GM18909 (cell line): ENCODE measurements at regions not wholly inside any gene's neighbourhood (a gene's known extent, or its start where the extent isn't known, plus 50 kb on each side); places are given as distances from the start of the nearest gene placed in this dataset.
"Not testable (repeated sequence)": the region's sequence is repeated elsewhere in the genome, so short reads cannot be mapped to it uniquely, and the experiment has no call there.

Experiments
- ATAC-seq: cut with Tn5 transposase; IDR thresholded peaks from one replicate; pipeline ENCODE4 v1.9.1; 2021; ENCODE audit warnings: mild to moderate bottlenecking; ENCODE audit not compliant: unreplicated experiment, poor library complexity

DNA sequence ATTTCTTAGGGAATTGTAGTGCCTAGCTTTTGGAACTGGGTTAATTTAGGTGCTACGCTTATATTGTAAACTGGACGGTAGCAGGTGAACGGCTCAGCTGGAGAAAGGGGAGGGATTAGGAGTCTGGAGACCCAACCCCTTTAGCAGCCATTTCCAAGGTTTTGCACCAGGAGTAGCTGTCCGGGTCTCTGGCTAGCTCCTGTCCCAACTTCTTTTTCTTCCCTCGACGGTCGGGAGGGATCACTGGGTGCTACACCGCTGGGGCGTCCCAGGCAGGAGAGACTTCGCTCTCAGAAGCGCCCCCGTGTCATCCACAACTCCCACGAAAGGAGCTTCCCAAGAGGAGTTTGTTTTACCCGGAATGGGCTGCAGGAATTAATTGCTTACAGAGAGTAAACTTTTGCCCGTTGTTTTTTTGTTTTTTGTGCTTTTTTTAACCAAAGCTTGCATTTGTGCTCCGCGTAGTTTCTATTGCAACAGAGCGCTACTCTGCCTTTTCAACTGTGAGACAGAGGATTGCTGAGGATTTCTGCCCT lies 1640.9 kb upstream of the C9orf72 start:
- no peak for ATAC-seq

DNA sequence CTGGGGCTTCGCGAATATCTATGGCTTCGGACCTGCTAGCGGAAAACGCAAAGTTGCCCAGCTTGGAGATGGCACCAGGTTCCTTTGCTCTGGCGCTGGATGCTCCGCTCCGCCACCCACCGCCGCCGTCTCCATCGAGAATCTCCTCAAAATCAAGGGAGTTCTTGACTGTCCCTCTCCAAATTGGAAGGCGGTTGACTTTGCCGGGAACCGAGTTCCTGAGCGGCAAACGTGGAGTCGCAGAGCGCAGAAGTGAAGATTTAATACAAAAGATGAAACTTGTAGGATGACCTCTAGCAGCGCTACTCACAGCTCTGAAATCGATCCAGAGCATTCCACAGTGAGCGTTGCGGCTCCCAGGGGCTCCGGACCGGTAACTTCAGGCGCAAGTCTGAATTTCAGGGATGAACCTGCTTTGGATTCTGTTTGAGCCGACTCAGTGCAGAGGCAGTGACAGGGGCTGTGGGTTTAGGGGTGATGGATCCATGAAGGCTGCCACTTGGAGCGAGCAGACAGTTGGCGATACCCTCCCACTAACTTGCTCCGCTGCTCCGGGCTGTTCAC lies 1641.5 kb upstream of the C9orf72 start:
- ATAC-seq = no peak

DNA sequence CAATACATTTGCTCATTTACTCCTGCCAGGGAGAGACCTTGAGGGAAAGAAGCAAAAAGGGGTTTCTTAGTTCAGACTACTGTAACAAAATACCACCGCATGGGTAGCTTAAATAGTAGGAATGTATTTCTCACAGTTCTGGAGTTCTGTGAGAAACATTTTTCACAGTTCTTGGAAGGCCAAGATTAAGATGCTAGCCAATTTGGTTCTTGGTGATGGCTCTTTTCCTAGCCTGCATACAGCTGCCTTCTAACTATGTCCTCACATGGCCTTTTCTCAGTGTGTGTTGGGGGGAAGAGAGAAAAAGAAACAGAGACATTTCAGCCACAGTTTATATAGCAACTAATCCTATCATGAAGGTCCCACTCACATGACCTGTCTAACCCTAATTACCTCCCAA lies 1644.7 kb upstream of the C9orf72 start:
- no peak for ATAC-seq

DNA sequence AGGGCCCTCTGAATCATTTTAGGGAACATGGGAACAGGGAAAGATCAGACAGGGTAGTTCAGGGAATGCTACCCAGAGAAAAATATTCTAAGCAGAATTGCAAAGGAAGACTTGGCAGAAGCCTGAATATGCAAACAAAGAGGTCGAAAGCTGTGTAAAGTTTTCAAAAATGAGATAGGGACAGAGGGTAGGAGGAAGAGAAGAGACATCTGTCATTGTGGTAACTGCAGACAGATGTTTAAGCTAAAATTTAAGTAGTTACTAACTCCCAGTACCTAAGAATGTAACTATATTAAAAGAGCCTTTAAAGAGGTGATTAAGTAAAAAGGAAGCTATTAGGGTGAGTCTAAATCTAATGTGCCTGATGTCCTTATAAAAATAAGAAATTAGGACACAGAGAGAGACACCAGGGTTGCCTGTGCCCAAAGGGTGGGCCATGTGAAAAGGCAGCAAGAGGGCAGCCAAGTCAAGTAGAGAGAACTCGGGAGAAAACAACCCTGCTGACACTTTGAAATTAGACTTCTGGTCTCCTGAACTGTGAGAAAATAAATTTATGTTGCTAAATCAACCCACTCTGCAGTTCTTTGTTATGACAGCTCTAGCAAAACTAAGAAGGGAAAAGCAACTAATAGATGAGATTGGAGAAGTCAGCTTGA lies 1647.4 kb upstream of the C9orf72 start:
- no peak for ATAC-seq

DNA sequence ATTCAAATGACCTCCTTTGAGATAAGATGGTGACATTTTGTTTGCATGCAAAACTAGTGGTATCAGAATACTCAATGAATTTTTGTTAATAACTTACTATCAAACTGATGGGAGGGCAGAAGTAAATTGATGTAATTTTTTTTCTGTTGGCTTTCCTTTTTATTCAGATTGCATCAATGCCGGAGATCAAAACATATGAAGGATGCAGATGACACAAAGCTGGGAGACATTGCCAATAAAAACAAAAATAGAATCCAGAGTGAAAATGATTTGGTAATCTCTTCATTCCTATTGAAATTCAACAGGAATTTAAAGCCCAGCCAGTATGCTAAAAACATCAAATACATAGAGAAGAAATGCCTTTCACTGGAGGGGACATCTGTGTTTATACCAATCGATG lies 1655.3 kb upstream of the C9orf72 start:
- no peak for ATAC-seq

DNA sequence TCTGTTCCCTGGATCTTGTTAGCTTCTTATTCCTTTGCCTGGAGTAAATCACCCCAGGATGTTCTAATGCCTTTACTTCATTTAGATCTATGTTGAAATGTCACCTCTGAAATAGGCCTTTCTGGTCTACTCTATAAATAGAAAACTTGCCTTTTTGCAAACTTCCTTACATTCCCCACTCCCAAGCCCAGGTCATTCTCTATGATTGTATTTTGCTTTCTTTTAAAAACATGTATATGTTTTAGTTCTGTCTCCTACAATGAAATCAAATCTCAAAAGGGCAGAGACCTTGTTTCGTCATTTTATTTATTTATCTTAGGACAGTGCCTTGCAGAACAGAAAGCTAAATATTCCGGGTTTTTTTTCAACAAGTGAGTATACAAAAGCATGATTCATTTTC lies 1657.7 kb upstream of the C9orf72 start:
- ATAC-seq = no peak

DNA sequence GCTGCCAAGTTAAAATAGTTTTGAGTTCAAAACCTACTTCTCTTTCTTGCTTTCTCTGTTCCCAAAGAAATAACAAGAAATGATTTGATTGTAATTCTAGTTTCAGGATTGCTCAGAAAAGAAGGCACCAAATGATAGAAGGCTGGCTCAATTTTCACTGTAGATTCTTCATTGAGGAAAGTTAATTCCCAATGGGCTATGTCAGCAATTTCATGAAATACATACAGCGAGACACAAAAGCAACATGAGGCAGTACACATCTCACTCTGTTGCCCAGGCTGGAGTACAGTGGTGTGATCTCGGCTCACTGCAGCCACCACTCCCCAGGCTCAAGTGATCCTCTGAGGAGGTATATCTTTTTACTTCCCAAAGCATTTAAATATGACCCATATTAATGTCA lies 1659.9 kb upstream of the C9orf72 start:
- no peak for ATAC-seq

DNA sequence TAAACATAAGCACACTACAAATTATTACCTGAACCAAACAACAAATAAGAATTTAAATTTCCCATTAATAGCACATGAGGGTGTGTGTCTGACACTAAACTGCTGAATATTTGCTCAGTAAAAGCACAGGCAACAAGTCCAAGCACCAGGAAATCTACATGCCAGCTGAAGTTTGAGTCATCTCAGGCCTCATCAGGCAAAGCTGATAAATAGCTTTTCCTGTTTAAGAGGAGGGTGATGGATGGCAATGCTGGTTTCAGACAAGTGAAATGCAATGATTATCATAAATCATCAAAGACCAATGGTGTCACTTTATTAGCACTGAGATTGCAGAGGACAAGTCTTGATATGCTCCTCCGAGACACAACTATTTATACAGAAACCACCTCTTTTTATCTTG lies 1668.0 kb upstream of the C9orf72 start:
- no peak for ATAC-seq

DNA sequence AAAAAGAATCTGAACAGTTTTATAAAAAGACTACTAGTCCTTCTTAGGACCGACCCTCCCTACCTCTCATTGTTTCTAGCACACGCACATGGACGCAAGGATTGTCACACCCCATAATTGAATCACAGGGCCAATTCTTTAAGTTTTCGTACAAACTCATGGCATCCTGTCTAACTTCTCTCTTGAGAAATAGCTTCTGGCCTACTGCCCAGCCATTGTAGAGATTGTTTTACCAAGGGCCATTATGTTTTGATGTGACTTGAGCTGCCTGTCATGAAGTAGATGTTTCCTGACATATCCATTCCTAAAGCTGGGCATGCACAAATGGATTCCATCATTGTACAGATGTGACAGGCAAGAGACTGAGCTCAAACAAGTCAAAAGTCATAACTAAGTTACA lies 1672.1 kb upstream of the C9orf72 start:
- no peak for ATAC-seq

DNA sequence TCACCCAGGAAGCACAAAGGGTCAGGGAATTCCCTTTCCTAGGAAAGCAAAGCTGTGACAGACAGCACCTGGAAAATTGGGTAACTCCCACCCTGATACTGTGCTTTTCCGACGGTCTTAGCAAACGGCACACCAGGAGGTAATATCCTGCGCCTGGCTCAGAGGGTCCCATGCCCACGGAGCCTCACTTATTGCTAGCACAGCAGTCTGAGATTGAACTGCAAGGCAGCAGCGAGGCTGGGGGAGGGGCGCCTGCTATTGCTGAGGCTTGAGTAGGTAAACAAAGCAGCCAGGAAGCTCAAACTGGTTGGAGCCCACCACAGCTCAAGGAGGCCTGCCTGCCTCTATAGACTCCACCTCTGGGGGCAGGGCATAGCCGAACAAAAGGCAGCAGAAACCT lies 1697.1 kb upstream of the C9orf72 start:
- ATAC-seq = not testable (repeated sequence)

DNA sequence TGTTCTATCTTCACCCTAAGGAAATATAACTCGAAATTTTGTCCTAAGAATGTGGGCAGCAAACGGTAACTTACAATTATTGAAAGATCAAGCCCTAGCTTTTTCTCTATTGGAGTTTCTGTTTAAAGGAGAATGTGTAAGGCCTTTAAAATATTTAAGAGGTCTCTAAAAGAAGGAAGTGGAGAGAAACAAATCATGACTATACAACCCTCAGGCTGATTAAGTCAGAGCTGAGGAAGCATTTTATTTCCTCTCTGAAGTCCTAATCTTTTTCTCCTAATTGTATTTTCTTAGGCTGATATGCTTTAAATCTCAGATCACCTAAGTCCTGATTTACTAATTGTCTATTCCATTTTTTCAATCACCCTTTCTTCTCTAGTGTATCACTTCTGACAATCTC lies 1708.8 kb upstream of the C9orf72 start:
- ATAC-seq = no peak

DNA sequence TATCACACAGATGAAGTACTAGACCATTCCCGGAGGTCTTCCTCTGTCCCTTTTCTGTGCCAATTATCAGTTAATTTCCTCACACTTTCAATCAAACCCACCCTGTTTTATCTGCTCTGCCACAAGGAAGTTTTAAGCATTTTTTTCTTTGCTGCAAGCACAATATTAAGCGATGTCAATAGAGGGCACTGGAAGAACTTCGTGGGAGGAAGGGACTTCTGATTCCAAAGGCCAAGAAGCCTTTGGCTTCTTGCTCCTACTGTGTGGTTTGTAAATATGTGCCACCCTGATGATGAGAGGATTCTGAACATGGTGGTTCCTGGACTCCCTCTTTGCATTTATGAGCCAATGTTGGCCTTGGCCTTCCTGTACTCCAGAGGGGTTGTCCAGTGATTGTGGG lies 1712.5 kb upstream of the C9orf72 start:
- no peak for ATAC-seq

DNA sequence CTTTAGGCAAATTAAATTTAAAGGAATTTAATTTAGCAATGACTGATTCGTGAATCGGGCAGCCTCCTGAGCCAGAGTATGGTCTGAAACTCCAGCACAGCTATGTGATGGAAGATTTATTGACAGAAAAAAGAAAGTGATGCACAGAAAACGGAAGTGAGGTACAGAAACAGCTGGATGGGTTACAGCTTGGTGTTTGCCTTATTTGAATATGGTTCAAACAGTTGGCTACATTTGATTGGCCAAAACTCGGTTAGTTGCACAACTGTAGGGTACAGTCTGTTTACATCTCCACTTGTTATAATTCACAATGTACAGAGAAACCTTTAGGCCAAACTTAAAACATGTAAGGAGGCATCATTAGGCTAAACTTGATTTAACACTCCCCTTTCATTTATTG lies 1716.1 kb upstream of the C9orf72 start:
- ATAC-seq = no peak

DNA sequence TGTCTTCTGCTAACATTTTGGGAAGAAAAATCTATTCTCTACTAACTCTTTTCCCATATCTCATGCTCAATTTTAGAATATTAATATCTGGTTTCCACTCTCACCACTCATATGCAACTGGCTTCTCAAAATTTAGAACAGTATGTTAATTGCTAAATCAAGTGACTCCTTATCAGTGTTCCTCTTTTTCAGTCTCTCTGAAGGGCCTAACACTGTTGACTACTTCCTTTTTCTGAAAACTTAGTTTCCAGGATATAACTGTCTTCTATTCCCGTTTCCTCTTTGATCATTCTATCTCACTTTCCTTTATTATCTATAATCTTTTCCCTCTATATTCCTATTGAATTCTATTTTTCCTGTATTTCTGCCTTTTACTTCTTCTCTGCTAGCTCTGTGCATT lies 1717.2 kb upstream of the C9orf72 start:
- no peak for ATAC-seq

DNA sequence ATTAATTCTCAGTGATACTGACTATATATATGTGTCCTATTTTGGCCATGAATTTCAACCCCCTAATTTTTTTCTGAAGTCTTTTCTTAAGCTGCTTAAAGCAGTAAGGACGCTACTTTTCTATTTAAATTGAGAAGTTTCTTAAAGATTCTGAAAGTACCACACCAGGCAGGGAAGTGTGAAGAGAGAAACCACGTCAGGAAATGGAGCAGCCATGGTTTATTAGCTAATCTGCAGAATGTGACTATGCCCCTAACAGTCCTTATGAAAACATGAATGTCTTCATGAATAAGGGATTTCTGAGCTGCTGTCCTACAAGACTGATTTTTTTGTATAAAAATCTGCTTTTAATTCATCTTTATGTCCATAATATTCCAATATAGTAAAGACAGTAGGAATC lies 1724.3 kb upstream of the C9orf72 start:
- no peak for ATAC-seq

DNA sequence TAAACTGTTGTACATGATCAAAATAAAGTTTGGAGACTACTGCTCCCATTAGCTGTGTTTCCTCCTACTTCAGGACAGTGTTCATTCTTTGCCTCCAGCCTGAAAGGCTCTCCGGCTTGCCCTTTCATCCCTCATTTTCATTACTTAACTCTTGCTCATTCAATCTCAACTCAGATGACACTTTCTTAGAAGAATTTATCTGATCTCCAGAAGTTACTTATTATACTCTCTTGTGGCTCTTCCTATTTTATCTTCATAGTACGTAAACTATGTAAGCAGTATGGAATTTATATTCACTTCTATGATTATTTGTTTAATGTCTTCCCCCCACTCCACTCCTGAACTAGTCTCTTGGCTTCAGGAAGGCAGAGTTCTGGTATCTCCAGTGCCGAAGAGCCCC lies 1737.9 kb upstream of the C9orf72 start:
- no peak for ATAC-seq

DNA sequence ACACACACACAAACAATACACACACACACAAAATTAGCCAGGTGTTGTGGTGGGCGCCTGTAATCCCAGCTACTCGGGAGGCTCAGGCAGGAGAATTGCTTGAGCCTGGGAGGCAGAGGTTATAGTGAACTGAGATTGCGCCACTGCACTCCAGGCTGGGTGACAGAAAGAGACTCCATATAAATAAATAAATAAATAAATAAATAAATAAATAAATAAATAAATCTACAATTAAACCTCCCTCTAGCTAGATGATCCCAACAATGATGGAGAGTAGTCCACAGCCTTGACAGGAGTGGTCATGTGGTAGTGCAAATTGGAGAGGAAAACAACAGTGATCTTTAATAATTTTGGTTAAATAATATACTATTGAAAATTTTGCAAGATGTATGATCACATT lies 1739.0 kb upstream of the C9orf72 start:
- no peak for ATAC-seq

DNA sequence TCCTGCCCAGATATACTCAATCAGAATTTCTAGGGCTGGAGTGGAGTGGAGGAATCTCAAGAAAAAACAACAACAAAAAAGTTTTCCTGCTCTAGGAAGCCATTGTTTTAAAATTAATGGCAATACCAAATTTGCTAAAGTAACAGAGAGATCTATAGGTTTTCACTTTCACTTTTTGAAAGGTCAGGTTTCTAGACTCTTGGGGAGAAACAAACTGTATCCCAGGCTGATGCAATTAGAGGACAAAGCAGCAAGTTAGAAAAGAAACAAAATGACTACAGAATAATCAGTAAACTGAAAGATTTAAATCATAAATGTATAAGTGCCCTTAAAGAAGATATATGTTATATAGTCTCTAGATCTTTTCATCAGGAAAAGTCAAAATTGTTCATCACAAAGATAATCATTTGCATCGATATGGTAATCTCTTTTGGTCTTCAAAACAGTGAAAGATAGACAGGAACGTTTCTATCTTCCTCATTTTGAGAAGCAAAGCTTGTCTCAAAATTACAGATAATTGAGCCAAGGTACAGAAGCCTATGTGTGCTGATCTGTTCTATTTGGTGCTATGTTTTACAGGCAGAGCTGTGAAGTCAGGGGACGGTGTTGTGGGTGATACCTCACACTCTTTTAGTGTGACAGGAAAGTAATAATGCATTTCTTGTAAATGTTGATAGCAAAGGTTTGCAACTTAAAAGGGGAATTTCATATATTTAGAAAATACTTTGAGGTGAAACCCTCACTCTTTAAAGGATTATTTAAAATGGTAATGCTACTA lies 1746.6 kb upstream of the C9orf72 start:
- no peak for ATAC-seq

DNA sequence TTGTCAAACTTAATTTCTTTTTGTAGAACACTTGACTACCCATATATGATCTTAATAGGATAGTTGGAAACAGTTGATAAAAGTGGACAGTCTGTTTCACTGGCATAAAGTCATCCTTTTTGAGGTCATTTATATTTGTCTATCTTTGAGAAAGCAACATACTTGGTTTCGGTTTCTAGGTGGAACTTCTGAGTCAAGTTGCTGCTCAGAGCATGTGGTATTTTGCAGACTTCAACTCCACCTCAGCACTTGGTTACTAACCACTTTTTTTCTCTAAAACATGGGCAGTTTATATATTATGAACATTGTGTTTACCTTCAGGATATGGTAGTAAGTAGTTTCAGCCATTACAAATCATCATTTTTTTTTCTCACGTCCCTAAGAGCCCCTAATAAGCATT lies 1749.0 kb upstream of the C9orf72 start:
- peak; percentile 72 for ATAC-seq

DNA sequence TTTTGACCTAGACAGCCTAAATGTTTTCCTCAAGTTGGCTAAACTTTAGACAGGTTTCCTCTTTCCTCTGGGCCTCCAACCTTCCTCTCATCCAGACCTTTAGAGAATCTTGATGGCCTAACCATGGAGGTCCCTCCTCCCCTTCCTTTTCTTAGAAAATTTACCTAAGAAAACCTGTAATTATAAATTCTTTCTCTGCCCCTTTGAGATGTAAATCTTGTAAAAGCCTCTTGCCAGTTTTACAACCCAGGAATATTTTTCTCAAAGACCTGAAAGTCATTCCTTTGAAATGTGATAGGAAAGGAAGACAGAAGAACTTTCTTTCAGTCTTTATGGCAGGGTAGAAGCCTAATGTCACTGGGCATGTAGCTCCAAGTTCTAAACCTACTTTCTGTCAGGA lies 1752.6 kb upstream of the C9orf72 start:
- ATAC-seq = no peak

DNA sequence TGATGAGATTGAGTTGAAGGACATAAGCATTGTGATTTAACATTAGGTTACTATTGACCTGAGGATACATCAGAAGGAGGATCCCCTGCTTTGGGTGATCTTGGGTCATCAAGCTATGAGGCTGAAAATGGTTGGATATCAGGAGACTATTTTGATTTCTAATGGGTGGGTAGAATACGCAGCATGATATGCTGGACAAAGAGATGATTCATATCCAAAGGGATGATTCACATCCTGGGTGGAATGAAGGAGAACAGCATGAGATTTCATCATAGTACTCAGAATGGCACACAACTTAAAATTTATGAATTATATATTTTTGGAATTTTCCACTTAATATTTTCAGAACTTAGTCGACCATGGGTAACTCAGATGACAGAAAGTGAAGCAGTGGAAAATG lies 1759.5 kb upstream of the C9orf72 start:
- ATAC-seq = no peak

DNA sequence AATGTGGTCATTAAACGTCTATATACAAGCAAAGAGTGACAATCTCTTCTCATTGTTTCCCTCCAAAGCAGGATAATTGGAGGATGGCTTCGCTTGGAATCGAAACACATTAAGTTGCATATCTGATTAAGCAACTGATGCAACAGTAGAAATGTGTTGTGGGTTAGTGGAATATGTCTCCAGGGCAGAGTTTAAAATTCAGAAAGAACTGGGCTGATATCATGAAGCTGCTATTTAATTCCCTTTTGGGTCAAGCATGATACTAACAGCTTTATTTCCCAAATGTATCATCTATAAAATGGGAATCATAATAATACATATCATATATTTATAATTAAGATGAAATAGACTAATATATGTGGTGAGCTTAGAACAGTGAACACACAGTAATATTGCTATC lies 1763.0 kb upstream of the C9orf72 start:
- no peak for ATAC-seq
